ENCODE measurements at regions not wholly inside any gene's neighbourhood (a gene's known extent, or its start where the extent isn't known, plus 50 kb on each side); places are given as distances from the start of the nearest gene placed in this dataset.

DNA sequence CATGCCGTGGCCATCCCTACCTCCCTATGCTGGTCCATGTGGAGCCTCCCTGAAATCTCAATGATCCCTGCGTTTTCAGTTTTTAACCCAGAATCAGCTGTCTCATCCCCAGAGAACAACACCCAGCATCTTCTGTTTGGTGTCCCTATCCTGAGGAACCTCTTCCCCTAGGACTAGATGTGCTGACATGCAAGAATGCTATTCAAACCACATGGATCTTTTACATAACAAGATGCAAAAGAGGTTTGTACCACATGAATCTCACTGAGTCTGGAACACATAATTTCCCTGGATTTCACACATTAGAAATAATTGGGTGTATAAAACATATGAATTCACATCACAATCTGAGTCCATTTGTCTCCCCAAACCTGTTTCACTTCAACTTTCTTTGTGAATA, 174.6 kb upstream of the NECTIN3 start:
- no peak for TF ChIP-seq CREB1 (IDR thresholded peaks at IDR 0.05; ENCODE audit: low read depth)

DNA sequence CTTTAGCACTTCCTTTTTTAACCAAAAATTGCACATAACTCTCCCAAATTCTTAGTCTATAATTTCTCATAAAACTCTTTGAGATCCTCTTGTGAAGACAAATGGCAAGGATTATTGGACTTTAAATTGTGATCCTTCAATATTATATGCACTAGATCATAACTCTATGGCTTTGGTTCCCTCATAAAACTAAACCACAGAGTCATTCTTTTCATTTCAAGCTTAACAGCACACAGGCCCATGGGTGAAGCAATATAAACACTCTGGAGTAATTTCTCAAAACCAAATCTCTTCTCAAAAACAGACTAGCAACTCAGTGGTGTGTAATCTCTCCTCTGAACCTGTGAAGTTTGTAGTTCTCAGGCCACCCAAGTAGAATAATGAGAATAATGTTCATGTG, 171.0 kb upstream of the NECTIN3 start:
- TF ChIP-seq NFIC (IDR thresholded peaks at IDR 0.05) (no peak), TCF12 (IDR thresholded peaks at IDR 0.05; ENCODE audit: low read depth) (no peak), YY1 (IDR thresholded peaks at IDR 0.05; ENCODE audit: low read depth) (no peak), RAD21 (IDR thresholded peaks at IDR 0.05; ENCODE audit: low read depth) (no peak), FOXM1 (IDR thresholded peaks at IDR 0.05; ENCODE audit: borderline replicate concordance, low read depth) (no peak), CEBPB (IDR thresholded peaks at IDR 0.05) (no peak), ZBTB7A (IDR thresholded peaks at IDR 0.05; ENCODE audit: low read depth) (no peak), CREB1 (IDR thresholded peaks at IDR 0.05; ENCODE audit: low read depth) (no peak), TEAD4 (IDR thresholded peaks at IDR 0.05) (no peak), TAF1 (IDR thresholded peaks at IDR 0.05; ENCODE audit: low read depth) (no peak), EP300 (IDR thresholded peaks at IDR 0.05; ENCODE audit: borderline replicate concordance) (no peak), EGR1 (IDR thresholded peaks at IDR 0.05) (no peak)
- TF ChIP-seq, protein P1, sequence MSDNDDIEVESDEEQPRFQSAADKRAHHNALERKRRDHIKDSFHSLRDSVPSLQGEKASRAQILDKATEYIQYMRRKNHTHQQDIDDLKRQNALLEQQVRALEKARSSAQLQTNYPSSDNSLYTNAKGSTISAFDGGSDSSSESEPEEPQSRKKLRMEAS (IDR thresholded peaks at IDR 0.05), result no peak
- TF ChIP-seq, protein P2, sequence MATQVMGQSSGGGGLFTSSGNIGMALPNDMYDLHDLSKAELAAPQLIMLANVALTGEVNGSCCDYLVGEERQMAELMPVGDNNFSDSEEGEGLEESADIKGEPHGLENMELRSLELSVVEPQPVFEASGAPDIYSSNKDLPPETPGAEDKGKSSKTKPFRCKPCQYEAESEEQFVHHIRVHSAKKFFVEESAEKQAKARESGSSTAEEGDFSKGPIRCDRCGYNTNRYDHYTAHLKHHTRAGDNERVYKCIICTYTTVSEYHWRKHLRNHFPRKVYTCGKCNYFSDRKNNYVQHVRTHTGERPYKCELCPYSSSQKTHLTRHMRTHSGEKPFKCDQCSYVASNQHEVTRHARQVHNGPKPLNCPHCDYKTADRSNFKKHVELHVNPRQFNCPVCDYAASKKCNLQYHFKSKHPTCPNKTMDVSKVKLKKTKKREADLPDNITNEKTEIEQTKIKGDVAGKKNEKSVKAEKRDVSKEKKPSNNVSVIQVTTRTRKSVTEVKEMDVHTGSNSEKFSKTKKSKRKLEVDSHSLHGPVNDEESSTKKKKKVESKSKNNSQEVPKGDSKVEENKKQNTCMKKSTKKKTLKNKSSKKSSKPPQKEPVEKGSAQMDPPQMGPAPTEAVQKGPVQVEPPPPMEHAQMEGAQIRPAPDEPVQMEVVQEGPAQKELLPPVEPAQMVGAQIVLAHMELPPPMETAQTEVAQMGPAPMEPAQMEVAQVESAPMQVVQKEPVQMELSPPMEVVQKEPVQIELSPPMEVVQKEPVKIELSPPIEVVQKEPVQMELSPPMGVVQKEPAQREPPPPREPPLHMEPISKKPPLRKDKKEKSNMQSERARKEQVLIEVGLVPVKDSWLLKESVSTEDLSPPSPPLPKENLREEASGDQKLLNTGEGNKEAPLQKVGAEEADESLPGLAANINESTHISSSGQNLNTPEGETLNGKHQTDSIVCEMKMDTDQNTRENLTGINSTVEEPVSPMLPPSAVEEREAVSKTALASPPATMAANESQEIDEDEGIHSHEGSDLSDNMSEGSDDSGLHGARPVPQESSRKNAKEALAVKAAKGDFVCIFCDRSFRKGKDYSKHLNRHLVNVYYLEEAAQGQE (IDR thresholded peaks at IDR 0.05; ENCODE audit: low read depth), result no peak
- TF ChIP-seq, protein P3, sequence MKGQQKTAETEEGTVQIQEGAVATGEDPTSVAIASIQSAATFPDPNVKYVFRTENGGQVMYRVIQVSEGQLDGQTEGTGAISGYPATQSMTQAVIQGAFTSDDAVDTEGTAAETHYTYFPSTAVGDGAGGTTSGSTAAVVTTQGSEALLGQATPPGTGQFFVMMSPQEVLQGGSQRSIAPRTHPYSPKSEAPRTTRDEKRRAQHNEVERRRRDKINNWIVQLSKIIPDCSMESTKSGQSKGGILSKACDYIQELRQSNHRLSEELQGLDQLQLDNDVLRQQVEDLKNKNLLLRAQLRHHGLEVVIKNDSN (IDR thresholded peaks at IDR 0.05), result no peak

DNA sequence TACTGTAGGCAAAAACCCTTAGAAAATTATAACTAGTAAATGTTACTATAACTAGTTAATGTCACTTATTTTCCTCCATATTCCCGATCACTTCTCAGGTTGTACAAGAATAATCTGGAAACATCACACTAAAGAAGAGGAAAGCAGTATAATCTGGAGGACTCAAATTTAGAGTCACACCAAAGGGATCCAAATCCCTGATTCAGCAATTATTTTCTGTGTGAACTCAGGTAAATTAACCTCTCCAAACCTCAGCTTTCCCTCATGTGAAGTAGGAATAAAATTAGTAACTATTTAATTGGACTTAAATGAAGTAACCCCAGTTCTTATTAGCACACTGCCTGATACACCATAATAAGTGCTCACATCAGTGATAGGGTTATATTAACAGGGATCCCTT, 170.1 kb upstream of the NECTIN3 start:
- no peak for TF ChIP-seq YY1 (IDR thresholded peaks at IDR 0.05; ENCODE audit: low read depth)
- TF ChIP-seq NFIC (IDR thresholded peaks at IDR 0.05), result no peak
- TF ChIP-seq ZBTB7A (IDR thresholded peaks at IDR 0.05; ENCODE audit: low read depth), result no peak
- no peak for TF ChIP-seq TEAD4 (IDR thresholded peaks at IDR 0.05)
- TF ChIP-seq, protein P2 (IDR thresholded peaks at IDR 0.05; ENCODE audit: low read depth), result no peak
- TF ChIP-seq RAD21 (IDR thresholded peaks at IDR 0.05; ENCODE audit: low read depth), result no peak

DNA sequence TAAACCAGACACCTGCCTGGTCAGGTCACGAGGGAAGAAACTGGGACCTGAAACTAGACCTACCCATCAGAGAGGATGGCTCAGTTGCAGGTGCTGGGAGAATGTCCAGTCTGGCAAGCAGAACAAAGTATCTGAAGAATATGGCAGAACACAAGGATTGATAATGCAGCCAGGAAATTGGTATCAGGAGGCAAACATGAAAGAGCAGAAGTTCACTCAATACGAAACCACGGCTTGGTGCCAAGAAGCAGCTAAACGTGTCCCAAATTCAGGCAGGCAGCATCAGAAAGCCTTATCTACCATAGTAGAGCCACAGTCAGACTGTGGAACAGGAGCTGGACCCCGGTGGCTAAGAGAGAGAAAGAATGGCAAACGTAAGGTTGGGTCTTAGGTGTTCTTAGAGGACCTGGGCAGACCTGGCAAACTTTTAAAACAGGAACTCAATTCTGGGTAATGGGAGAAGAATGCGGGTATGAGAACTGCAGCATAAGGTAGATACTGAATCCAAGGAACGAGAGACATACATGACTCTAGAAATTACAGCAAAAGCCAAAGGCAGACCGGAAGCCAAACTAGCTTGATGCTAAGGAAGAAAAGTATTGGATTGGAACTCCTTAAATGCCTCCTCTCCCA, 169.0 kb upstream of the NECTIN3 start:
- TF ChIP-seq, protein P2 (IDR thresholded peaks at IDR 0.05; ENCODE audit: low read depth), result no peak
- no peak for TF ChIP-seq FOXM1 (IDR thresholded peaks at IDR 0.05; ENCODE audit: borderline replicate concordance, low read depth)
- no peak for TF ChIP-seq TAF1 (IDR thresholded peaks at IDR 0.05; ENCODE audit: low read depth)
- no peak for TF ChIP-seq YY1 (IDR thresholded peaks at IDR 0.05; ENCODE audit: low read depth)
- TF ChIP-seq, protein P1 (IDR thresholded peaks at IDR 0.05), result no peak
- TF ChIP-seq NFIC (IDR thresholded peaks at IDR 0.05), result no peak
- no peak for TF ChIP-seq ZBTB7A (IDR thresholded peaks at IDR 0.05; ENCODE audit: low read depth)
- TF ChIP-seq TCF12 (IDR thresholded peaks at IDR 0.05; ENCODE audit: low read depth), result no peak
- TF ChIP-seq, protein P3 (IDR thresholded peaks at IDR 0.05), result no peak
- TF ChIP-seq EP300 (IDR thresholded peaks at IDR 0.05; ENCODE audit: borderline replicate concordance), result no peak
- TF ChIP-seq CEBPB (IDR thresholded peaks at IDR 0.05), result no peak
- no peak for TF ChIP-seq EGR1 (IDR thresholded peaks at IDR 0.05)
- TF ChIP-seq RAD21 (IDR thresholded peaks at IDR 0.05; ENCODE audit: low read depth), result no peak
- no peak for TF ChIP-seq TEAD4 (IDR thresholded peaks at IDR 0.05)
- TF ChIP-seq CREB1 (IDR thresholded peaks at IDR 0.05; ENCODE audit: low read depth), result no peak

Measured in Ishikawa (cell line).